ENCODE measurements at regions not wholly inside any gene's neighbourhood (a gene's known extent, or its start where the extent isn't known, plus 50 kb on each side); places are given as distances from the start of the nearest gene placed in this dataset.

DNA sequence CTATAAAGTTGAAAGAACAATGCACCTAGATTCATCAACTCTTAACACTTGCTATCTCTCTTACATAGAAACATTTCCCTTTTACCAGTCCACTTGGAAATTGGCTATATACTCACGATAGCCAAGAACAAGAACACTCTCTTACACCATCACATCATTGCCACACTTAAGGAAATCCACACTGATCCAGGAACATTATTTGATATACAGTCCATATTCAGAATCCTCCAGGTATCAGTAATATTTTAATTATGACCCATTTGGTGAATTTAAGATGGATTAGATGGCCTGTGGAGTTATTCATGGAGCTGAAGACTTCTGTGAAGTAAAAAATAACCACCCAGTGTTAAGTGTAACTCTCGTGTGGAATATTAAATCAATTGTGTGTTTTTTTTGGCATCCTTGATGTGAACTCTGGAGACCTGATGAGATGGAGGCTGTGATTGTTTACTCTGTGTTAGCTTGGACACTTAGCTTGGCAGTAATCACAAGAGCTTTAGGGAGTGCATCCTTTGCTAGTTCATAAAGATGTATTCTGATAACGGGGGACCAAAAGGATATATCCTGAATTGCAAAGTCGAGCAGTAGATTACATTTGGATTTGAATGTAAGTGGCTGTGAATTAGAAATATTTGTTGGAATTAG lies 52.0 kb upstream of the ABL1 start:
- DNase-seq: no peak

- DNase-seq: no peak
These were observed 50.0 kb upstream of the ABL1 start for GRCh38 chr9:130785053-130785452.
